H1 (cell line): ENCODE measurements at regions not wholly inside any gene's neighbourhood (a gene's known extent, or its start where the extent isn't known, plus 50 kb on each side); places are given as distances from the start of the nearest gene placed in this dataset.

ENCODE experiments used
- CBX5 ChIP-seq: fragments of 300-800, 300-1000 bp; sonication (generic); IDR thresholded peaks from 2 replicates; pipeline ENCODE4 v1.7.1; 2016; ENCODE audit warnings: antibody characterized with exemption, low read length, low read depth
- GABPA ChIP-seq: IDR thresholded peaks from 2 replicates; pipeline ENCODE4 v1.6.1; 2011; ENCODE audit warnings: mild to moderate bottlenecking, low read length, moderate library complexity, borderline replicate concordance; ENCODE audit not compliant: insufficient read depth
- POLR2A ChIP-seq, 2 experiments: IDR thresholded peaks; 1 replicate in 1 of 2; 2 replicates in 1 of 2; pipeline ENCODE4 v1.6.1; 2011; ENCODE audit warnings: low read depth in 2 of 2, low read length in 2 of 2, mild to moderate bottlenecking in 2 of 2; ENCODE audit errors: control extremely low read depth in 1 of 2
- RAD21 ChIP-seq, 2 experiments: IDR thresholded peaks in 1 of 2; conservative IDR thresholded peaks in 1 of 2; 2 replicates each; pipeline ENCODE4 v1.6.1; 2011; ENCODE audit warnings: low read depth in 2 of 2, low read length in 2 of 2, improper control_type of control experiment in 1 of 2, inconsistent platforms in 1 of 2, mild to moderate bottlenecking in 1 of 2, moderate library complexity in 1 of 2
- TCF12 ChIP-seq: IDR thresholded peaks from 2 replicates; pipeline ENCODE4 v1.6.1; 2011; ENCODE audit warnings: low read depth, mild to moderate bottlenecking, low read length
- TF ChIP-seq, protein P1 (sequence below): fragments of 300-600 bp; sonication (generic); IDR thresholded peaks from 2 replicates; pipeline ENCODE4 v1.7.1; 2012; ENCODE audit warnings: low read length, moderate library complexity, mild to moderate bottlenecking, inconsistent platforms; ENCODE audit not compliant: insufficient replicate concordance

- TF ChIP-seq, protein P1, sequence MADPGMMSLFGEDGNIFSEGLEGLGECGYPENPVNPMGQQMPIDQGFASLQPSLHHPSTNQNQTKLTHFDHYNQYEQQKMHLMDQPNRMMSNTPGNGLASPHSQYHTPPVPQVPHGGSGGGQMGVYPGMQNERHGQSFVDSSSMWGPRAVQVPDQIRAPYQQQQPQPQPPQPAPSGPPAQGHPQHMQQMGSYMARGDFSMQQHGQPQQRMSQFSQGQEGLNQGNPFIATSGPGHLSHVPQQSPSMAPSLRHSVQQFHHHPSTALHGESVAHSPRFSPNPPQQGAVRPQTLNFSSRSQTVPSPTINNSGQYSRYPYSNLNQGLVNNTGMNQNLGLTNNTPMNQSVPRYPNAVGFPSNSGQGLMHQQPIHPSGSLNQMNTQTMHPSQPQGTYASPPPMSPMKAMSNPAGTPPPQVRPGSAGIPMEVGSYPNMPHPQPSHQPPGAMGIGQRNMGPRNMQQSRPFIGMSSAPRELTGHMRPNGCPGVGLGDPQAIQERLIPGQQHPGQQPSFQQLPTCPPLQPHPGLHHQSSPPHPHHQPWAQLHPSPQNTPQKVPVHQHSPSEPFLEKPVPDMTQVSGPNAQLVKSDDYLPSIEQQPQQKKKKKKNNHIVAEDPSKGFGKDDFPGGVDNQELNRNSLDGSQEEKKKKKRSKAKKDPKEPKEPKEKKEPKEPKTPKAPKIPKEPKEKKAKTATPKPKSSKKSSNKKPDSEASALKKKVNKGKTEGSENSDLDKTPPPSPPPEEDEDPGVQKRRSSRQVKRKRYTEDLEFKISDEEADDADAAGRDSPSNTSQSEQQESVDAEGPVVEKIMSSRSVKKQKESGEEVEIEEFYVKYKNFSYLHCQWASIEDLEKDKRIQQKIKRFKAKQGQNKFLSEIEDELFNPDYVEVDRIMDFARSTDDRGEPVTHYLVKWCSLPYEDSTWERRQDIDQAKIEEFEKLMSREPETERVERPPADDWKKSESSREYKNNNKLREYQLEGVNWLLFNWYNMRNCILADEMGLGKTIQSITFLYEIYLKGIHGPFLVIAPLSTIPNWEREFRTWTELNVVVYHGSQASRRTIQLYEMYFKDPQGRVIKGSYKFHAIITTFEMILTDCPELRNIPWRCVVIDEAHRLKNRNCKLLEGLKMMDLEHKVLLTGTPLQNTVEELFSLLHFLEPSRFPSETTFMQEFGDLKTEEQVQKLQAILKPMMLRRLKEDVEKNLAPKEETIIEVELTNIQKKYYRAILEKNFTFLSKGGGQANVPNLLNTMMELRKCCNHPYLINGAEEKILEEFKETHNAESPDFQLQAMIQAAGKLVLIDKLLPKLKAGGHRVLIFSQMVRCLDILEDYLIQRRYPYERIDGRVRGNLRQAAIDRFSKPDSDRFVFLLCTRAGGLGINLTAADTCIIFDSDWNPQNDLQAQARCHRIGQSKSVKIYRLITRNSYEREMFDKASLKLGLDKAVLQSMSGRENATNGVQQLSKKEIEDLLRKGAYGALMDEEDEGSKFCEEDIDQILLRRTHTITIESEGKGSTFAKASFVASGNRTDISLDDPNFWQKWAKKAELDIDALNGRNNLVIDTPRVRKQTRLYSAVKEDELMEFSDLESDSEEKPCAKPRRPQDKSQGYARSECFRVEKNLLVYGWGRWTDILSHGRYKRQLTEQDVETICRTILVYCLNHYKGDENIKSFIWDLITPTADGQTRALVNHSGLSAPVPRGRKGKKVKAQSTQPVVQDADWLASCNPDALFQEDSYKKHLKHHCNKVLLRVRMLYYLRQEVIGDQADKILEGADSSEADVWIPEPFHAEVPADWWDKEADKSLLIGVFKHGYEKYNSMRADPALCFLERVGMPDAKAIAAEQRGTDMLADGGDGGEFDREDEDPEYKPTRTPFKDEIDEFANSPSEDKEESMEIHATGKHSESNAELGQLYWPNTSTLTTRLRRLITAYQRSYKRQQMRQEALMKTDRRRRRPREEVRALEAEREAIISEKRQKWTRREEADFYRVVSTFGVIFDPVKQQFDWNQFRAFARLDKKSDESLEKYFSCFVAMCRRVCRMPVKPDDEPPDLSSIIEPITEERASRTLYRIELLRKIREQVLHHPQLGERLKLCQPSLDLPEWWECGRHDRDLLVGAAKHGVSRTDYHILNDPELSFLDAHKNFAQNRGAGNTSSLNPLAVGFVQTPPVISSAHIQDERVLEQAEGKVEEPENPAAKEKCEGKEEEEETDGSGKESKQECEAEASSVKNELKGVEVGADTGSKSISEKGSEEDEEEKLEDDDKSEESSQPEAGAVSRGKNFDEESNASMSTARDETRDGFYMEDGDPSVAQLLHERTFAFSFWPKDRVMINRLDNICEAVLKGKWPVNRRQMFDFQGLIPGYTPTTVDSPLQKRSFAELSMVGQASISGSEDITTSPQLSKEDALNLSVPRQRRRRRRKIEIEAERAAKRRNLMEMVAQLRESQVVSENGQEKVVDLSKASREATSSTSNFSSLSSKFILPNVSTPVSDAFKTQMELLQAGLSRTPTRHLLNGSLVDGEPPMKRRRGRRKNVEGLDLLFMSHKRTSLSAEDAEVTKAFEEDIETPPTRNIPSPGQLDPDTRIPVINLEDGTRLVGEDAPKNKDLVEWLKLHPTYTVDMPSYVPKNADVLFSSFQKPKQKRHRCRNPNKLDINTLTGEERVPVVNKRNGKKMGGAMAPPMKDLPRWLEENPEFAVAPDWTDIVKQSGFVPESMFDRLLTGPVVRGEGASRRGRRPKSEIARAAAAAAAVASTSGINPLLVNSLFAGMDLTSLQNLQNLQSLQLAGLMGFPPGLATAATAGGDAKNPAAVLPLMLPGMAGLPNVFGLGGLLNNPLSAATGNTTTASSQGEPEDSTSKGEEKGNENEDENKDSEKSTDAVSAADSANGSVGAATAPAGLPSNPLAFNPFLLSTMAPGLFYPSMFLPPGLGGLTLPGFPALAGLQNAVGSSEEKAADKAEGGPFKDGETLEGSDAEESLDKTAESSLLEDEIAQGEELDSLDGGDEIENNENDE, result no peak
- no peak for TF ChIP-seq RAD21 (IDR thresholded peaks at IDR 0.05 in 1 of 2, conservative IDR thresholded peaks at IDR 0.05 in 1 of 2; ENCODE audit: low read depth in 2 of 2, low read length in 2 of 2)
- no peak for TF ChIP-seq GABPA
- TF ChIP-seq CBX5, result no peak
- TF ChIP-seq TCF12, result no peak
- no peak for TF ChIP-seq POLR2A (IDR thresholded peaks at IDR 0.05; ENCODE audit: control extremely low read depth in 1 of 2, low read depth in 2 of 2, low read length in 2 of 2)
Measured at GRCh38 chr21:15524855-15525254, 204.9 kb upstream of the USP25 start (continued).
